Liver (tissue), 2 donors: ENCODE measurements at regions not wholly inside any gene's neighbourhood (a gene's known extent, or its start where the extent isn't known, plus 50 kb on each side); places are given as distances from the start of the nearest gene placed in this dataset.

Source experiments
- CTCF ChIP-seq: fragments of 150-350 bp; IDR thresholded peaks from 2 replicates; pipeline ENCODE4 v1.5.1; 2017; ENCODE audit warnings: improper control_type of control experiment, low read depth, low read length; ENCODE audit not compliant: missing input control
- FOXA2 ChIP-seq: IDR thresholded peaks from 2 replicates; pipeline ENCODE4 v1.6.1; 2016; ENCODE audit warnings: antibody characterized with exemption
- MAX ChIP-seq: IDR thresholded peaks from 2 replicates; pipeline ENCODE4 v1.6.1; 2016; ENCODE audit warnings: antibody characterized with exemption
- REST ChIP-seq: IDR thresholded peaks from 2 replicates; pipeline ENCODE4 v1.6.1; 2016; ENCODE audit warnings: antibody characterized with exemption, mild to moderate bottlenecking
- donor health status: healthy.

GRCh38 chr6:119669221-119669620, 319.7 kb upstream of the MAN1A1 start:
- no peak for TF ChIP-seq CTCF
- no peak for TF ChIP-seq MAX
- no peak for TF ChIP-seq FOXA2
- no peak for TF ChIP-seq REST
